ENCODE measurements at regions not wholly inside any gene's neighbourhood (a gene's known extent, or its start where the extent isn't known, plus 50 kb on each side); places are given as distances from the start of the nearest gene placed in this dataset.
"Not testable (repeated sequence)": the region's sequence is repeated elsewhere in the genome, so short reads cannot be mapped to it uniquely, and the experiment has no call there.

- intact Hi-C loops (cut with DNase I), result no loop called here
- ATAC-seq (ENCODE audit: low FRiP score) (no peak), DNase-seq (no peak)
- H3K9me3 ChIP-seq (ENCODE audit: control insufficient read depth, low read length), result no peaks in the 10 kb centered on the region
- 83% methylated on average over 10 of the region's 10 CpGs for WGBS, 2 donors
- no peak overlapping the region for H3K4me3 ChIP-seq (ENCODE audit: low read length in 2 of 2)
- H3K36me3 ChIP-seq (ENCODE audit: control insufficient read depth in 1 of 2, insufficient read depth in 2 of 2, low read length in 1 of 2), result no peaks in the 10 kb centered on the region
- H3K27me3 ChIP-seq (ENCODE audit: control insufficient read depth in 1 of 2, insufficient read depth in 2 of 2, low read length in 1 of 2), result no peaks in the 10 kb centered on the region
- H3K4me1 ChIP-seq (ENCODE audit: control insufficient read depth in 1 of 2, insufficient read depth in 2 of 2, low read length in 2 of 2), result no peaks in the 10 kb centered on the region
- H3K27ac ChIP-seq (ENCODE audit: low read depth in 1 of 2, low read length in 2 of 2), result no peak overlapping the region
Observed at GRCh38 chr6:16824845-16825685, 63.8 kb upstream of the ATXN1 start.

- WGBS, 2 donors, result 86 to 90% methylated on average over 2 of the region's 2 CpGs
Observed at GRCh38 chr6:16823718-16824352, 62.6 kb upstream of the ATXN1 start.

GRCh38 chr6:16822975-16823717 is 61.9 kb upstream of the ATXN1 start:
- Histone ChIP-seq H3K36me3 (ENCODE audit: control insufficient read depth in 1 of 2, insufficient read depth in 2 of 2, low read length in 1 of 2) (no peaks in the 10 kb centered on the region), H3K27me3 (ENCODE audit: control insufficient read depth in 1 of 2, insufficient read depth in 2 of 2, low read length in 1 of 2) (no peaks in the 10 kb centered on the region), H3K4me3 (ENCODE audit: low read length in 2 of 2) (no peak overlapping the region), H3K9me3 (ENCODE audit: control insufficient read depth, low read length) (no peaks in the 10 kb centered on the region), H3K27ac (ENCODE audit: low read depth in 1 of 2, low read length in 2 of 2) (no peak overlapping the region), H3K4me1 (ENCODE audit: control insufficient read depth in 1 of 2, insufficient read depth in 2 of 2, low read length in 2 of 2) (no peaks in the 10 kb centered on the region)
- WGBS, 2 donors, result 83 to 84% methylated on average over 8 of the region's 8 CpGs
- ATAC-seq (ENCODE audit: low FRiP score) (no peak), DNase-seq (no peak)
- intact Hi-C loops (cut with DNase I), result no loop called here

More at GRCh38 chr6:16823718-16824352, 62.6 kb upstream of the ATXN1 start:
- Histone ChIP-seq H3K9me3 (ENCODE audit: control insufficient read depth, low read length) (no peaks in the 10 kb centered on the region), H3K36me3 (ENCODE audit: control insufficient read depth in 1 of 2, insufficient read depth in 2 of 2, low read length in 1 of 2) (no peaks in the 10 kb centered on the region), H3K4me1 (ENCODE audit: control insufficient read depth in 1 of 2, insufficient read depth in 2 of 2, low read length in 2 of 2) (no peaks in the 10 kb centered on the region), H3K4me3 (ENCODE audit: low read length in 2 of 2) (no peak overlapping the region), H3K27ac (ENCODE audit: low read depth in 1 of 2, low read length in 2 of 2) (no peak overlapping the region), H3K27me3 (ENCODE audit: control insufficient read depth in 1 of 2, insufficient read depth in 2 of 2, low read length in 1 of 2) (no peaks in the 10 kb centered on the region)
- no peak for DNase-seq
- no peak for ATAC-seq (ENCODE audit: low FRiP score)
- intact Hi-C loops (cut with DNase I), result no loop called here

GRCh38 chr6:16822529-16822928 is 61.3 kb upstream of the ATXN1 start:
- no peak for ATAC-seq (ENCODE audit: low FRiP score)
- H3K4me3 ChIP-seq (ENCODE audit: low read length in 2 of 2), result no peak overlapping the region
- H3K27ac ChIP-seq (ENCODE audit: low read depth in 1 of 2, low read length in 2 of 2), result no peak overlapping the region
- no peaks in the 10 kb centered on the region for H3K9me3 ChIP-seq (ENCODE audit: control insufficient read depth, low read length)
- no peaks in the 10 kb centered on the region for H3K27me3 ChIP-seq (ENCODE audit: control insufficient read depth in 1 of 2, insufficient read depth in 2 of 2, low read length in 1 of 2)
- no peaks in the 10 kb centered on the region for H3K36me3 ChIP-seq (ENCODE audit: control insufficient read depth in 1 of 2, insufficient read depth in 2 of 2, low read length in 1 of 2)
- DNase-seq, result no peak
- WGBS, 2 donors, result 93 to 94% methylated on average over 2 of the region's 2 CpGs
- H3K4me1 ChIP-seq (ENCODE audit: control insufficient read depth in 1 of 2, insufficient read depth in 2 of 2, low read length in 2 of 2), result no peaks in the 10 kb centered on the region
- intact Hi-C loops (cut with DNase I), result no loop called here

GRCh38 chr6:16821834-16822264 is 60.6 kb upstream of the ATXN1 start:
- DNase-seq, result no peak
- Histone ChIP-seq H3K27me3 (ENCODE audit: control insufficient read depth in 1 of 2, insufficient read depth in 2 of 2, low read length in 1 of 2) (no peaks in the 10 kb centered on the region), H3K4me1 (ENCODE audit: control insufficient read depth in 1 of 2, insufficient read depth in 2 of 2, low read length in 2 of 2) (no peaks in the 10 kb centered on the region), H3K9me3 (ENCODE audit: control insufficient read depth, low read length) (no peaks in the 10 kb centered on the region), H3K27ac (ENCODE audit: low read depth in 1 of 2, low read length in 2 of 2) (no peak overlapping the region), H3K36me3 (ENCODE audit: control insufficient read depth in 1 of 2, insufficient read depth in 2 of 2, low read length in 1 of 2) (no peaks in the 10 kb centered on the region), H3K4me3 (ENCODE audit: low read length in 2 of 2) (no peak overlapping the region)
- WGBS, 2 donors, result 80 to 81% methylated on average over 5 of the region's 5 CpGs
- no peak for ATAC-seq (ENCODE audit: low FRiP score)
- intact Hi-C loops (cut with DNase I), result no loop called here

- 95 to 98% methylated on average over 3 of the region's 3 CpGs for WGBS, 2 donors
- H3K4me1 ChIP-seq (ENCODE audit: control insufficient read depth in 1 of 2, insufficient read depth in 2 of 2, low read length in 2 of 2); DNase-seq; H3K36me3 ChIP-seq (ENCODE audit: control insufficient read depth in 1 of 2, insufficient read depth in 2 of 2, low read length in 1 of 2); H3K4me3 ChIP-seq (ENCODE audit: low read length in 2 of 2); H3K9me3 ChIP-seq (ENCODE audit: control insufficient read depth, low read length); H3K27me3 ChIP-seq (ENCODE audit: control insufficient read depth in 1 of 2, insufficient read depth in 2 of 2, low read length in 1 of 2); H3K27ac ChIP-seq (ENCODE audit: low read depth in 1 of 2, low read length in 2 of 2); ATAC-seq (ENCODE audit: low FRiP score); intact Hi-C loops (cut with DNase I): not testable (repeated sequence)
Observed at GRCh38 chr6:16820262-16820661, 59.0 kb upstream of the ATXN1 start.

- Histone ChIP-seq H3K27ac (ENCODE audit: low read depth in 1 of 2, low read length in 2 of 2) (no peak overlapping the region), H3K9me3 (ENCODE audit: control insufficient read depth, low read length) (no peaks in the 10 kb centered on the region), H3K4me1 (ENCODE audit: control insufficient read depth in 1 of 2, insufficient read depth in 2 of 2, low read length in 2 of 2) (no peaks in the 10 kb centered on the region), H3K4me3 (ENCODE audit: low read length in 2 of 2) (no peak overlapping the region), H3K27me3 (ENCODE audit: control insufficient read depth in 1 of 2, insufficient read depth in 2 of 2, low read length in 1 of 2) (no peaks in the 10 kb centered on the region), H3K36me3 (ENCODE audit: control insufficient read depth in 1 of 2, insufficient read depth in 2 of 2, low read length in 1 of 2) (no peaks in the 10 kb centered on the region)
- intact Hi-C loops (cut with DNase I), result no loop called here
- DNase-seq (no peak), ATAC-seq (ENCODE audit: low FRiP score) (no peak)
- WGBS, 2 donors, result 81% methylated on average over 3 of the region's 3 CpGs
Observed at GRCh38 chr6:16819752-16820151, 58.5 kb upstream of the ATXN1 start.

DNA sequence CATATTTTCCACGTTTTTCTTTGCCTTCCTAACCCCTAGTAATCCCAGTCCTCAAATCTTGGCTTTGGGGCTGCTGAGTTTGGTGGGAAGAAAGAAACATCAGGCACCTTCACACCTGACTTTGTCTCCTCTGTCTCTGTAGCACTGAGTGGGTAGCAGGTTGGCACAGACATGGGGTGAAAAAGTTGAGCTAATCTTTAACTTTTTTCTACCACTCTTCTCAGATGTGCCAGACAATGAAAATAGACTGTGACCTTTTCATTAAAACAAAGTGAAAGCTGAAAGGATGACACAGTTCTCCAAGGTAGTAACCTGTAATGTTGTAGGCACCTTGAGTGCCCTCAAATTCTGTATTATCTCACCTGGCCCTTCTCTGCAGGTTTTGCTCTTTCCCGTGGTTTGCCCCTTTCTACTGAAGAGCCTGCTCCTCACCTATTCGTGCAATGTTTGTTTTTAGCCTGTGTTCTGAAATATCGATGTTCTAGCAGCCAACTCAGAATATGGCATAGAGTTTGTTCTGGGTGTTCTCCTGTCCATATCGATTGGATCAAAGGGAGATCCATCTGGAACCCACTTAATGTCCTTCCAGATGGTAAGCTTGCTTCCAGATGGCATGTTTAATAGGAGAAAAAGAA is 57.8 kb upstream of the ATXN1 start:
- WGBS, 2 donors, result 84 to 86% methylated on average over 5 of the region's 5 CpGs
- no peak overlapping the region for H3K4me3 ChIP-seq (ENCODE audit: low read length in 2 of 2)
- ATAC-seq (ENCODE audit: low FRiP score), result no peak
- H3K4me1 ChIP-seq (ENCODE audit: control insufficient read depth in 1 of 2, insufficient read depth in 2 of 2, low read length in 2 of 2), result no peaks in the 10 kb centered on the region
- intact Hi-C loops (cut with DNase I), result no loop called here
- no peaks in the 10 kb centered on the region for H3K9me3 ChIP-seq (ENCODE audit: control insufficient read depth, low read length)
- DNase-seq, result no peak
- no peak overlapping the region for H3K27ac ChIP-seq (ENCODE audit: low read depth in 1 of 2, low read length in 2 of 2)
- no peaks in the 10 kb centered on the region for H3K36me3 ChIP-seq (ENCODE audit: control insufficient read depth in 1 of 2, insufficient read depth in 2 of 2, low read length in 1 of 2)
- H3K27me3 ChIP-seq (ENCODE audit: control insufficient read depth in 1 of 2, insufficient read depth in 2 of 2, low read length in 1 of 2), result no peaks in the 10 kb centered on the region
